GM10266 (cell line): ENCODE measurements at regions not wholly inside any gene's neighbourhood (a gene's known extent, or its start where the extent isn't known, plus 50 kb on each side); places are given as distances from the start of the nearest gene placed in this dataset.

ENCODE experiments used
- DNase-seq: peaks from one replicate; pipeline ENCODE4 v3.0.0; 2012; ENCODE audit errors: extremely low spot score
- TF ChIP-seq, protein P1 (sequence below): IDR thresholded peaks from 2 replicates; pipeline ENCODE4 v1.5.1; 2012; ENCODE audit warnings: mild to moderate bottlenecking, low read depth; ENCODE audit not compliant: control insufficient read depth, insufficient read depth; ENCODE audit errors: missing control alignments

DNA sequence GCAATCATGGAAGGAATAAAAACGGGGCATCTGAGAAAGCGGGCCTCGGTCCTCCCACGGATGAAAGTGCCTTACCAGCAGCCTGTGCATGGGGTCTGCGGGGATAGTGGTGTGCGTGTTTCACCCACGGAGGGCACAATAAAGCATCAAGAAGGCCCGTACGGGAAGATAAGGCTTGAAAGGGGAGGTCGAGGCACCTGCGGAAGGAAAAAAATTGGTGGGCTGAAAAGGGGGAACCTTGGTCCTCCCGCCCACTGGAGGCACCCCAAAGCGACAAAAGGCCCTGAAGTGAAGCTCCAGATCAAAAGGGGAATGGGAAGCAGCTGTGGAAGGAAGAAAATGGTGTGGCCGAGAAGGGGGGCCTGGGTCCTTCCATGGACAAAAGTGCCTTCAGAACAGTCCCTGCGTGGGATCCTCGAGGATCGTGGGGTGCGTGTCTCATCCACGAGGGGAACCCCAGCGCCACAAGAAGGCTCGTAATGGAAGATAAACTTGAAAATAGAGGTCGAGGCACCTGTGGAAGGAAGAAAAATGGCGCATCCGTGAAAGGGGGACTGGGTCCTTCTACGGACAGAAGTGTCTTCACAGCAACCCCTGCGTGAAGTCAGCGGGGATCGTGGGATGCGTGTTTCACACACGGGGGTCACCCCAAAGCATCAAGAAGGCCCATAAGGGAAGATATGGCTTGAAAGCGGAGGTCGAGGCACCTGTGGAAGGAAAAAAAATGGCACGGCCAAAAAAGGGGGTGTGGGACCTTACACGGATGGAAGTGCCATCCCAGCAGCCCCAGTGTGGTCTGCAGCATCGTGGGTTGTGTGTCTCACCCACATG is 276.9 kb downstream of the ALG10 start:
- TF ChIP-seq, protein P1, sequence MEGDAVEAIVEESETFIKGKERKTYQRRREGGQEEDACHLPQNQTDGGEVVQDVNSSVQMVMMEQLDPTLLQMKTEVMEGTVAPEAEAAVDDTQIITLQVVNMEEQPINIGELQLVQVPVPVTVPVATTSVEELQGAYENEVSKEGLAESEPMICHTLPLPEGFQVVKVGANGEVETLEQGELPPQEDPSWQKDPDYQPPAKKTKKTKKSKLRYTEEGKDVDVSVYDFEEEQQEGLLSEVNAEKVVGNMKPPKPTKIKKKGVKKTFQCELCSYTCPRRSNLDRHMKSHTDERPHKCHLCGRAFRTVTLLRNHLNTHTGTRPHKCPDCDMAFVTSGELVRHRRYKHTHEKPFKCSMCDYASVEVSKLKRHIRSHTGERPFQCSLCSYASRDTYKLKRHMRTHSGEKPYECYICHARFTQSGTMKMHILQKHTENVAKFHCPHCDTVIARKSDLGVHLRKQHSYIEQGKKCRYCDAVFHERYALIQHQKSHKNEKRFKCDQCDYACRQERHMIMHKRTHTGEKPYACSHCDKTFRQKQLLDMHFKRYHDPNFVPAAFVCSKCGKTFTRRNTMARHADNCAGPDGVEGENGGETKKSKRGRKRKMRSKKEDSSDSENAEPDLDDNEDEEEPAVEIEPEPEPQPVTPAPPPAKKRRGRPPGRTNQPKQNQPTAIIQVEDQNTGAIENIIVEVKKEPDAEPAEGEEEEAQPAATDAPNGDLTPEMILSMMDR, result no peak
- DNase-seq, result no peak

DNA sequence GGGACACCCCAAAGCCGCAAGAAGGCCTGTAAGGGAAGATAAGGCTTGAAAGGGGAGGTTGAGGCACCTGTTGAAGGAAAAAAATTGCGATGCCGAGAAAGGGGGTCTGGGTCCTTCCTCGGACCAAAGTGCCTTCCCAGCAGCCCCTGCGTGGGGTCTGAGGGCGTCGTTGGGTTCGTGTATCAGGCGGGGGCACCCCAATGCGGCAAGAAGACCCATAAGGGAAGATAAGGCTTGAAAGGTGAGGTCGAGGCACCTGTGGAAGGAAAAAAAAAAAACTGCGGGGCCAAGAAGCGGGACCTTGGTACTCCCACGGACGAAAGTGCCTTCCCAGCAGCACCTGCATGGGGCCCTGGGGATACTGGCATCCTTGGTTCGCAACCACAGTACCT is 277.5 kb downstream of the ALG10 start:
- no peak for DNase-seq
- TF ChIP-seq, protein P1, result no peak

DNA sequence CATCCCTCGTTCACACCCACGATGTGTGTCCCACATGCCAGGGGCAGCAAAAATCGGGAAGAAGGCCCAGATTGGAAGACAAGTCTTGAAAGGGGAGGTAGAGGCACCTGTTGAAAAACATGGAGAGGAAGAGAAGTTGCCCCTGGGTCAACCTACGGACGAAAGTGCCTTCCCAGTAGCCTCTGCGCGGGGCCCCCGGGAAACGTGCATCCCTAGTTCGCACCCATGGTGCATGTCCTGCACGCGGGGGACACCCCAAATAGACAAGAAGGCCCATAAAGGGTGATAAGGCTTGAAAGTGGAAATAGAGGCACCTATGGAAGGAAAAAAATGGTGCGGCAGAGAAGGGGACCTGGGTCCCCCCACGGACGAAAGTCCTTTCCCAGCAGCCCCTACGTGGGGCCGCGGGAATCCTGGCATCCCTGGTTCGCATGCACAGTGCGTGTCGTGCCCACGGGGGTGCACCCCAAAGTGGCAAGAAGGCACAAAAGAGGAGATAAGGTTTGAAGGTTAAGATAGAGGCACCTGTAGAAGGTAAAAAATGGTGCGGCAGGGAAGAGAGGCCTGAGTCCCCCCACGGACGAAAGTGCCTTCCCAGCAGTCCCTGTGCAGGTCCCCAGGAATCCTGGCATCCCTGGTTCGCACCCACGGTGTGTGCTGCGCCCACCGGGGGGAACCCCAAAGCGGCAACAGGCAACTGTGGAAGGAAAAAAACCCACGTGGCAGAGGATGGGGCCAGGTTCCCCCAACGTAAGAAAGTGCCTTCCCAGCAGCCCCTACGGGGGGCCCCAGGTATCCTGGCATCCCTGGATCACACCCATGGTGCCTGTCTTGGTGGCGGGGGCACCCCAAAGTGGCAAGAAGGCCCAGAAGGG is 278.3 kb downstream of the ALG10 start:
- DNase-seq, result no peak
- TF ChIP-seq, protein P1, result no peak

DNA sequence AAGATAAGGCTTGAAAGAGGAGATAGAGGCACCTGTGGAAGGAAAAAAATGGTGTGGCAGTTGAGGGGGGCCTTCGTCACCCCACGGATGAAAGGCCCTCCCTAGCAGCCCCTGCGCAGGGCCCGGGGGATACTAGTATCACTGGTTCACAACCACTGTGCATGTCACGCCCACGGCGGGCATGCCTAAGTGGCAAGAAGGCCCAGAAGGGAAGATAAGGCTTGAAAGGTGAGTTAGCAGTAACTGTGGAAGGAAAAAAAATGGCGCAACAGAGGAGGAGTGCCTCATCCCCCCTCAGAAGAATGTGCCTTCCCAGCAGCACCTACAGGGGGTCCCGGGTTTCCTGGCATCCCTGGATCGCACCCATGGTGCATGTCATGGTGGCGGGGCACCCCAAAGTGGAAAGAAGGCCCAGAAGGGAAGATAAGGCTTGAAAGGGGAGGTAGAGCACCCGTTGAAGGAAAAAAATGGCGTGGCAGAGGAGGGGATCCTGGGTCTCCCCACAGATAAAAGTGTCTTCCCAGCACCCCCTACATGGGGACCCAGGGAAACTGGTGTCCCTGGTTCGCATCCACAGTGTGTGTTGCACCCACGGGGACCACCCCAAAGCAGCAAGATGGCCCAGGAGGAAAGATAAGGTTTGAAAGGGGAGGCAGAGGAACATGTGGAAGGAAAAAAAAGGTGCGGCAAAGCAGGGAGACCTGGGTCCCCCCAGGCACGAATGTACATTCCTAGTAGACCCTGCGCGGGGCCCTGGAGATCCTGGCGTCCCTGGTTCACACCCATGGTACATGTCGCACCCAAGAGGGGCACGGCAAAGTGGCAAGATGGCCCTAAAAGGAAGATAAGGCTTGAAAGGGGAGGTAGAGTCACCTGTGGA is 279.2 kb downstream of the ALG10 start:
- TF ChIP-seq, protein P1, result no peak

DNA sequence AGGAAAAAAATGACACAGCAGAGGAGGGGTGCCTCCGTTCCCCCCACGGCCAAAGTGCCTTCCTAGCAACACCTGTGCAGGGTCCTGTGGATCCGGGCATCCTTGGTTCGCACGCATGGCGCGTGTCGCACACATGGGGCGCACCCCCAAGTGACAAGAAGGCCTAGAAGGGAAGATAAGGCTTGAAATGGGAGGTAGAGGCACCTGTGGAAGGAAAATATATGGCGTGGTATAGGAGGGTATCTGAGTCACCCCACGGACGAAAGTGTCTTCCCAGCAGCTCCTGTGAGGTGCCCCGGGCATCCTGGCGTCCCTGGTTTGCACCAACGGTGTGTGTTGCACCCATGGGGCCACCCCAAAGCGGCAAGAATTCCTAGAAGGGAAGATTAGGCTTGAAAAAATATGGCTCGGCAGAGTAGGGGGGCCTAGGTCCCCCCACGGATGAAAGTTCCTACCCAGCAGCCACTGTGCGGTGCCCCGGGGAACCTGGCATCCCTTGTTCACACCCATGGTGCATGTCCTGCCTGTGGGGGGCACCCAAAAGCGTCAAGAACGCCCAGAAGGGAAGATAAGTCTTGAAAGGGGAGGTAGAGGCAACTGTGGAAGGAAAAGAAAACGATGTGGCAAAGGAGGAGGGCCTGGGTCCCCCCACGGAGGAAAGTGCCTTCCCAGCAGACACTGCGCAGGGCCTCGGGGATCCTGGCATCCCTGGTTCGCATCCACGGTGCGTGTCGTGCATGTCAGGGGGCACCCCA is 280.0 kb downstream of the ALG10 start:
- DNase-seq, result no peak
- TF ChIP-seq, protein P1, result no peak

More for the DNA sequence above, 279.2 kb downstream of the ALG10 start:
- no peak for DNase-seq

DNA sequence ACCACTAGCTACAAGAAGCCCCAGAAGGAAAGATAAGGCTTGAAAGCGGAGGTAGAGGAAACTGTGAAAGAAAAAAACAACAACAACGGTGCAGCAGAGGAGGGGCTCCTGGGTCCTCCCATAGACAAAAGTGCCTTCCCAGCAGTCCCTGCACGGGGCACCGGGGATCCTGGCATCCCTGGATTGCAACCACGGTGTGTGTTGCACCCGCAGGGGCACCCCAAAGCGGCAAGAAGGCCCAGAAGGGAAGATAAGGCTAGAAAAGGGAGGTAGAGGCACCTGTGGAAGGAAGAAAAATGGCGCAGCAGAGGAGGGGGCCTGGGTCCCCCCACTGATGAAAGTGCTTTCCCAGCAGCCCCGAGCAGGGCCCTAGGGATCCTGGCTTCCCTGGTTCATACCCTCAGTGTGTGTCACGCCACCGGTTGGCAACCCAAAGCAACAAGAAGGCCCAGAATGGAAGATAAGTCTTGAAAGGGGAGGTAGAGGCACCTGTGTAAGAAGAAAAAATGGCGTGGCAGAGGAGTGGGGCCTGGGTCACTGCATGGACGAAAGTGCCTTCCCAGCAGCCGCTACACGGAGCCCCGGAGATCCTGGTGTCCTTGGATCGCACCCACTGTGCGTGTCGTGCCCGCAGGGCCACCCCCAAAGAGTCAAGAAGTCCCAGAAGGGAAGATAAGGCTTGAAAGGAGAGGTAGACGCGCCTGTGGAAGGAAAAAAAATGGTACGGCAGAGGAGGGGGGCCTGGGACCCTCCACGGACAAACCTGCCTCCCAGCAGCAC is 281.0 kb downstream of the ALG10 start:
- no peak for DNase-seq
- TF ChIP-seq, protein P1, result no peak
